Ovary (tissue), 3 donors: ENCODE measurements at regions not wholly inside any gene's neighbourhood (a gene's known extent, or its start where the extent isn't known, plus 50 kb on each side); places are given as distances from the start of the nearest gene placed in this dataset.

ENCODE experiments used
- CTCF ChIP-seq, 3 donors: fragments of 450-650 bp in 2 of 3; fragments of 200-600 bp in 1 of 3; IDR thresholded peaks; one replicate each; pipeline versions ENCODE4 v1.5.1 to v1.8.0; 2016 to 2022; ENCODE audit warnings: antibody characterized with exemption in 3 of 3, mild to moderate bottlenecking in 1 of 3
- EP300 ChIP-seq: sonication (generic); formaldehyde crosslinking; IDR thresholded peaks from one replicate; pipeline ENCODE4 v1.6.1; 2017; ENCODE audit warnings: antibody characterized with exemption
- POLR2A ChIP-seq: fragments of 450-650 bp; IDR thresholded peaks from one replicate; pipeline ENCODE4 v1.6.1; 2017; ENCODE audit warnings: antibody characterized with exemption, mild to moderate bottlenecking, moderate library complexity
- donor health status: DM: no; HTN: no; CAD: no.

- TF ChIP-seq CTCF (IDR thresholded peaks at IDR 0.05) (no peak), POLR2A (no peak), EP300 (no peak)
These were observed 158.7 kb upstream of the CENPW start for GRCh38 chr6:126181173-126181741.
